Activated CD4-positive, alpha-beta T cell treated with anti-CD3 and anti-CD28 coated beads, Interleukin-2, Interleukin-6, amounts not matched to agents 100 ng/mL and 50 ng/mL, durations not matched to agents 16 hours and 8 hours (primary cell): ENCODE measurements at regions not wholly inside any gene's neighbourhood (a gene's known extent, or its start where the extent isn't known, plus 50 kb on each side); places are given as distances from the start of the nearest gene placed in this dataset.
"Not testable (repeated sequence)": the region's sequence is repeated elsewhere in the genome, so short reads cannot be mapped to it uniquely, and the experiment has no call there.

Experiments used
- DNase-seq: peaks from one replicate; pipeline ENCODE4 v3.0.0-alpha.2; 2020

DNA sequence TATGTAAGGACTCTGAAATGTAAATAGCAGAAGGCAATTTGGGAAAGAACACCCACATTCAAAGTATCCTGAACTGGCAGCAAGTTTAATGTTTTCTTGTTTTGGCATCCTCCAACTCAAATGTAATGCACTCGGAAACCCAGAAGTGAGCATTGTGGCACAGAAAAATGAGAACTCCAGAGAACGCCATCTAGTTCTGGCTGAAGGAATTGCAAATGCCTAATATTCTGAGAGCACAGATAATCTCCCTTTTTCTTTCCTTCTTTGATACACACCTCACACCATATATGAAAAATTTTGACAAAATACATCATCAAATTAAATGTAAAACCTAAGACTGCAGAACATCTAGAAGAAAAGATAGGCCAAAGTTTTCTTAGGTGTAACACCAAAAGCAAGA lies 52.1 kb downstream of the PWWP3B start:
- DNase-seq, result no peak

DNA sequence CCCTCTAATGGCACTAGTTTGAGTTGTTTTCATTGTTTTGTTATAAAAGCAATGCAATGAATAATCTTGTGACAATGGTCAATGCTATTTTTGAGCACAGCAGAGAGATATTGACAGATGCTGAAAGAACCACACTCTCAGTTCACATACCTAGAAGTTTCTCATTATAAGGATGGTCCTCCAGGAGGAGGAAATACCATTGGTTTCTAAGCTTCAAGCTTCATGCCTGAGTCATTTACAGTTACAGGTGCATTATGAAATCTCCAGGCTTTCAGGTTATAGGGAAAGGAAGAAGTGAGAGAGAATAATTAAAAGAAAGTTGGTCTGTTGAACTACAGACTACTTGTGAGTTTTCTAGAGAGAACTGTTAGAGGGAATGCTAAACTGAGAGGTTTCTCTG lies 75.3 kb downstream of the PWWP3B start:
- no peak for DNase-seq

DNA sequence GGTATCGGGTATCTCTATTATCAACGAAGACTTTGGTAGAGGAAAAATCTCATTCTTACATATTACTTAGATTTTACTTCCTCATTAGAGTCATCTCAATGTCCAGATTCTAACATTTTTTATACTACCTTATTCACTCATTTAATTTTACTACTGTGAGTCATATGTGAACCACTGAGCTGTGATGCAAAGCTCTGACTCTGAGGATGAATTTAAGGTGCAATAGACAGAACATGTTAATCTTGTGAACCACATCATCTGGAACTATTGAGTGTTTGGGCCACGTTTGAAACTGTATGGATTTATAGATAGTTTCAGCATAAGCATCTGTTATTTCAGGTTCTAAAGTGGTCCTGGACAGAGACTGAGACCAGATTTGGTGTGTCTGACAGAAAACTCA lies 78.4 kb downstream of the PWWP3B start:
- DNase-seq, result no peak

DNA sequence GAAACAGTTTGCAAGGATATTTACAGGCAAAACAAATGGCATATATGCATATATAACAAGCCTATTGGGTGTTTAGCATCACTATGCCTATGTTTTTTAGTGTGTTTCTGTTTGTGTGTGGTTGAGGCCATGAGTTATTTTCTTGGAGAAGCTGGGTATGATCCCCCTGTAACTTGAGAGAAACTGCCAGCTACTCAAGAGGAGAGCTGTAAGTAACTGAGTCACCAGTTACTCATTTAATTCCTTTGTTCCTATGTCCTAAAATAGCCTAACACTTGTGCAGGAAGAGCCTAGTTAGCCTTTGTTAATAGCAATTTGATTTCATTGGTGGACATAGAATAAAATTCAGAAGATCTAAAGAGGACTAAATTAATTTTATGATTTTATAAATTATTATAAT lies 79.1 kb downstream of the PWWP3B start:
- no peak for DNase-seq

DNA sequence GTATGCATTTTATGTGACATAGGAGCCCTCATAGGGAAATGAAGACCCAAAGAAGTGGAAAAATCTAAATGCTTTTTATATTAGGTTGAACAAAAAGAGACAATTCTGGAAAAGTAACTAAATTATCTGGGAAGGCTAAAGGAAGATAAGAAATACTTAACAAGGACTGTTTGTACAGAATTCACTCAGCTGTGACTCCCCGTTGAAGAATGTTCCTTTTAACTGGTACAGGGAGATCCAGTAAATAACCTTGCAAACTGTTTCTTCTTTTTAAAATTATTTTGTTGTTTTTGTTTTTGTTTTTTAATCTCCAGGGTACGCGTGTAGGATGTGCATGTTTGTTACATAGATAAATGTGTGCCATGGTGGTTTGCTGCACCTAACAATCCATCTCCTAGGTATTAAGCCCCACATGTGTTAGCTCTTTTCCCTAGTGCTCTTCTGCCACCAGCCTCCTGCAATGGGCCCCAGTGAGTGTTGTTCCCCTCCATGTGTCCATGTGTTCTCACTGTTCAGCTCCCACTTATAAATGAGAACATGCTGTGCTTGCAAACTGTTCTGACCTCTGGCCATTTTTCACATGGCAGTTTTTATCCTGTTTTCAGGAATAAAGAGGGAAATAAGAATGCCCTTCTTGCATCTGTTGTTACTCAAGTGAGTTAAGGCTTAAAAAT lies 81.7 kb downstream of the PWWP3B start:
- DNase-seq, result no peak

DNA sequence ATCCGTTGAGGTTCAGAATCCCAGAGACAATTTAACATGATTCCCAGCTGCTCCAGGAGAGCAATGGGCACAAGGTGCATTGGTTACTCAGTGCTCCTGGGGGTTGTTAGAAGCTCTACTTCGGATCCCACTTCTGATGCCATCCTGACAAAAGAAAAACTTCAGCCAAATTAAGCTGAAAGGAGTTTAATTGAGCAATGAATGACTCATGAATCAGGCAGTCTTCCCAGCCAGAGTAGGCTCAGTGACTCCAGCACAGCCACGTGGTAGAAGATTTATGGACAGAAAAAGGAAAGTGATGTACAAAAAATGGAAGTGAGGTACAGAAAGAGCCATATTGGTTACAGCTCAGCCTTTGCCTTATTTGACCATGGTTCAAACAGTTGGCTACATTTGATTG lies 95.7 kb downstream of the PWWP3B start:
- no peak for DNase-seq

DNA sequence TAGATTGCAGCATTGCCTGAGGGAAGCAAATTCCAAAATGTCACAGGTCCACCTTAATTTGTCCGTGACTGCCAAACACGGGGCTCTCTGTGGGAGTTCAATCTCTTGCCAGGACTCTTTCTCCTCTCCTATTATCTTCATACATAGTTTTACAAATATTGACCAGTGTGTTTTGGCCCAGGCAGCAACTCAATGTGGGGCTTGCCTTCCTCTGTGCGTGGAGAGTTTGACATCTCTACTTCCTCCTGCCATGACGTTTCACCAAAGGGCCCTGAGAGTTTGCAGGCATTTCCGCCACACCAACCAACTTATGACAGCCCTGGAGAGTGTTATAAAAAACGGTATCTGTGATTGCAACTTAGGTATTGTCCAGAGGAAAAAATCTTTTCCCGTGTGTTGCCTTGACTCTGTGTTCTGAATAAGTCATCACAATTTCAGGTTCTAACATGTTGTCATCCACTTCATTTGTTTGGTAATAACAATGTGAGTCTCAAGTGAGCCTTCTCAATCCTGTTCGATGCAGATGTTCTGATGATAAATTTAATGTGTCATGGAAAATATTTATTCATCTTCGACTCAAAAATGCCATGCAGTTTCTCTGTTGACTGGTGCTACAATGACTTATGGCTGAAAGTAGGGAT lies 106.0 kb downstream of the PWWP3B start:
- not testable (repeated sequence) for DNase-seq

DNA sequence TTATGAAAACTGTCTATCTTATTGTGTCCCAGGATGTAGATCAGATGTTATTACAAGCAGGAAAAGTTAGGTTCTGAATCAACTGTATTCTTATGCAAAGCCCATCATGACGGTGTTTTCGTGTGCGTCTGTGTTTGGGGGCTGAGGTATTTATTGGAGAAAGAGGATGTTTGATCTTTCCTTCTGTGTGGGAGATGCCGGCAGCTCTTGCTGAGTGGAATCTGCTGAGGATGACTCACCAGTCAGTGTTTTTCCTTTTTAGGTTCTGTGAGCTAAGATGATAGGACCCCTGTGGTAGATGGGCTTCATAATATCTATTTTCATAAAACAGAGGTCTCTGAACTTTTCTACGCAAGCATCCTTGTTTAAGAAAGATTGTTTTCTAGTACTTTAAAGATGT lies 107.1 kb downstream of the PWWP3B start:
- not testable (repeated sequence) for DNase-seq

DNA sequence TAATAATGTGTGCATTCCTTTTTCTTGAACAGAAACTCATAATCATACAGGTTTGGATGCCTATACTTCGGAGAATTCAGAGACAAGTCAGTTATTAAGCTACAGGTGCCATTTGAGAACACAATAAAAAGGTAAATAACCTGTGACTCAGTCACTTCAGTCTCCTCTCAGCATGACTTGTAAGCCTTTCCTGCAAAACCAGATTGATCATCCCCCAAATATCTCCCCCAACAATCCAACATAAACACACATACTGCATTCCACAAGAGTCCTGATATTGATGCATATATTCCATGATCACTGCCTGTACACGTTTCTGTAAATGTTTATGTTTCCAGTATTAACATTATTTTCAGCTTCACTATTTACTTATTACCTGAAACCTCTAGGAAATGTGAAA lies 110.8 kb downstream of the PWWP3B start:
- no peak for DNase-seq

DNA sequence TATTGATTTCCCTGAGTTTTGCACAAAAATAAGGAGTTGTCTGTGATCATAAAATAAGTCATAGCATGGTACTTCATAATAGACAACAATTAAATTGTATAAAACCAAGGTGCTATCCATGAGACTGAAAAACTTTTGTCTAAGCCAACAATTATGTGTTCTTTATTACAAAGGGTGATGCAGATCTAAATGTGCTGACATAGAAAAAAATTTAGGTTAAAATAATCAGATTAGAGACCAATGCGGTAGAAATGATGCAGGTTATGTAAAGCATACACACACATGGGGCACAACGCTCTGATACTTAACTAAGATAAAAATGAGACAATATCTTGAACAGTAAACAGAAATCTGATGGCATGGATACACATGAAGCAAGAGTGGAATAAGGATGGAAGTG lies 113.3 kb downstream of the PWWP3B start:
- no peak for DNase-seq

DNA sequence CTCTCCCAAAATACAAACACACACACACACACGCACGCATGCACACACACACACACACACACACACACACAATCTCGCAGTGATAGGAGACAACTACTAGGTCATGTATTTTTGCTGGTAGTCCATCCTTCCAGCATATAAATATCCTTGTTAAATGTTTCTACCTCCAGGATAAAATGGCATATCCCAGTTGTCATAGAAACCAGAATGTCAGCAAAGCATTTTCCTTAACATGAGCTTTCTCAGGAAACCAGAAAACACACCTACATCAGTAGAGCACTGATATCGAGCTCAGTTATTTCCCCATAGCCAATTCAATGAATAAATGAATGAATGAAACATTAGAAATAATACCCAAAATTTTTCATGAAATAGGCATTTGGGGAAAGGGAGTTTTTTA lies 115.7 kb downstream of the PWWP3B start:
- DNase-seq, result no peak

DNA sequence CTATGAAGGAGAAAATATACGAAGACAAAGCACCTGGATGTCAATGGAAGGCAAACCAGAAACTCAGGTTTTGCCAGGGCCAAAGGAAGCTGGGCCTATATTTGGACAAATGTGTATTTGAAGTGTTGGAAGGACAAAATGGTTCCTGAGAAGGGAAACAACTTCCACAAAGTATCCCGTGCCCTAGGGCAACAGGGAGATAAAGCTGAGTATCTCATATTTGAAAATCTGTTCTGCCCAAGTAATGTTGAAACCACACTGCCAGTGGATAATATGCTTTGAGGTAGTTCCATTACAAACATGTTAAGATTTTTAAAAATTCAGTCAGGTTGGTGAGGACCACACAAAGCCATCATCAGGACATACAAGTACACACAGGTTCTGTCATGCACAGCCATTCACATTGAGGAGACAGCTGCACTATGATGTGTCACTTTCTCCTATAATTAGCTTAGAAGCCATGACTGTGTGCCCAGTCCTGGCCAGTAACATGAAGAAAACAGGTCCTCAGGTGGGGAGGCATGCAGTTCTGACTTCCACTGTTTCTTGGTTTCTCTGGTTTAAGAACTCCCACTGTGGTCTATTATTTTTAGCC lies 116.4 kb downstream of the PWWP3B start:
- DNase-seq, result no peak

DNA sequence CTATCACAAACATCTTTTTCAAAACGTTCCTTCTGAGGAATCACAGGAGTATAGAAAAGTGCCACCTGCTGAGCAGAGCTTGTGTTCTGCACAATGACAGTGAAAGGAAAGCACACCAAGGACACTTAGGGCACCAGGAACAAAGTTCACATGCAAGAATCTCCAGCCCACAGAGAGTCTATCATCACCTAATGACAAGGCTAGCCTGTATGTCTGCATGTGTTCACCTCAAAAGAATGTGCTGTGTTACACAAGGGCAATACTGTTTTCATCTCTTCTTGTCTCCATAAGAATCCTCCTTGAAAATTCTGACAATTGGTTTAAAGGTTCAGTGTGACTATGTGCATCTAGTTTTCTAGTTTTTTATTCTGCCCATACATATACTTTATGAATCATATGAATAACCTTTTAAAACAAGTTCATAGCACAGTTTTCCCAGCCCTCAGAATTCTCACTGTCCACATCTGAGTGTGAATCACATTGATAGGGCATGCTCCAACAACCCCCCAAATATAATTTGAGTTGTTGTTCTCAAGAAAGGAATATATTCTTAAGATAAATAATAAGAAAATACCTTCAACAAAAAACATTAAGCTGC lies 118.0 kb downstream of the PWWP3B start:
- no peak for DNase-seq

DNA sequence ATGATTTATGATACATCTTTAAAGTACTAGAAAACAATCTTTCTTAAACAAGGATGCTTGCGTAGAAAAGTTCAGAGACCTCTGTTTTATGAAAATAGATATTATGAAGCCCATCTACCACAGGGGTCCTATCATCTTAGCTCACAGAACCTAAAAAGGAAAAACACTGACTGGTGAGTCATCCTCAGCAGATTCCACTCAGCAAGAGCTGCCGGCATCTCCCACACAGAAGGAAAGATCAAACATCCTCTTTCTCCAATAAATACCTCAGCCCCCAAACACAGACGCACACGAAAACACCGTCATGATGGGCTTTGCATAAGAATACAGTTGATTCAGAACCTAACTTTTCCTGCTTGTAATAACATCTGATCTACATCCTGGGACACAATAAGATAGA lies 122.7 kb downstream of the PWWP3B start:
- DNase-seq, result not testable (repeated sequence)

DNA sequence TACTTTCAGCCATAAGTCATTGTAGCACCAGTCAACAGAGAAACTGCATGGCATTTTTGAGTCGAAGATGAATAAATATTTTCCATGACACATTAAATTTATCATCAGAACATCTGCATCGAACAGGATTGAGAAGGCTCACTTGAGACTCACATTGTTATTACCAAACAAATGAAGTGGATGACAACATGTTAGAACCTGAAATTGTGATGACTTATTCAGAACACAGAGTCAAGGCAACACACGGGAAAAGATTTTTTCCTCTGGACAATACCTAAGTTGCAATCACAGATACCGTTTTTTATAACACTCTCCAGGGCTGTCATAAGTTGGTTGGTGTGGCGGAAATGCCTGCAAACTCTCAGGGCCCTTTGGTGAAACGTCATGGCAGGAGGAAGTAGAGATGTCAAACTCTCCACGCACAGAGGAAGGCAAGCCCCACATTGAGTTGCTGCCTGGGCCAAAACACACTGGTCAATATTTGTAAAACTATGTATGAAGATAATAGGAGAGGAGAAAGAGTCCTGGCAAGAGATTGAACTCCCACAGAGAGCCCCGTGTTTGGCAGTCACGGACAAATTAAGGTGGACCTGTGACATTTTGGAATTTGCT lies 123.8 kb downstream of the PWWP3B start:
- DNase-seq, result not testable (repeated sequence)

DNA sequence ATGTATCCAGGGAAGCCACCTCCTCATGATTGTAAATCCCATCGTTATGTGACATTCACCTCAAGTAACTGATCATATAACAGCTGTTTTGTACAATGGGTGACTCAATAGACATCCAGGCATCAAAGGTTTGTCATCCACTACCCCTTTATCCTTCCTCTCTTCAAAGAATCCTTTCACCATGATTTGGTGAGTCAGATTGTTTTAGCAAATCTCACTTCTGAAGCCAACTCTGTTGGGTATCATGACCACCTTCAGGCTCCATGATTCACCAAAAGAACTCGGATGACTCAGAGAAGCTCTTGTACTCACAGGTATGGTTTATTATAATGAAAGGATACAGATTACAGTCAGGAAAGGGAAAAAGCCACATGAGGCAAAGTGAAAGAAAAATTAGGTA lies 132.1 kb downstream of the PWWP3B start:
- peak; percentile 6 for DNase-seq

DNA sequence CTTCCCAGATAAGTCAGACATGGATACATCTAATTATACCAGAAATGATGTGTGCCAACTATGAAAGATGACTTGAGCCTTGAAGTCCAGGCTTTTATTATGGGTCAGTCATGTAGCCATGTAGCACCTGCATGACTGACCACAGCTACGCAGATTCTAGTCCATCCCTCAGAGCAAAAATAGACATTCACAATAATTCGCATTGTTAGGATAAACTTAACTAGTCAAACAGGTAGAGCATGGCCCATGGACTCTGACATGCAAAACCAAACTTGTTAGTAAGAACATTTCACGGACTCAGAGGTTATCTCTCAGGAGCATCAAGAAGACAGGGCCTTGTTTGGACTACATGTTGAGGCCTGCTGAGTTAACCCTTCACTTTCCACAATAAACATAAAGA lies 132.6 kb downstream of the PWWP3B start:
- no peak for DNase-seq

DNA sequence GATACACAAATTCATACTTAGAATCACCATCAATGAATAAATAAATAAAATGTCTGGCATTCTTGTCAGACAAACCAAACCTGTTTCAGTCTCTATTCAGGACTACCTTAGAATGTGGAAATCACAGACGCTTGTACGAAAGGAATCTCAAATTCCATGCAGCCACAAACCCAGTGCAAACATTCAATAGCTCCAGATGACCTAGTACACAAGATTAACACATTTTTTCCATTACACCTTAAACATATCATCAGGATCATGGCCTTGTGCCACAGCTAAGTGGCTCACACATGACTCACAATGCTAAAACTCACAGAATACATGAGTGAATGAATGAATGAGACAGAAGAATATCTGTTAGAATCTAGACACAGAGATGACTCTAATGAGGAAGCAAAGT lies 134.2 kb downstream of the PWWP3B start:
- DNase-seq, result no peak

DNA sequence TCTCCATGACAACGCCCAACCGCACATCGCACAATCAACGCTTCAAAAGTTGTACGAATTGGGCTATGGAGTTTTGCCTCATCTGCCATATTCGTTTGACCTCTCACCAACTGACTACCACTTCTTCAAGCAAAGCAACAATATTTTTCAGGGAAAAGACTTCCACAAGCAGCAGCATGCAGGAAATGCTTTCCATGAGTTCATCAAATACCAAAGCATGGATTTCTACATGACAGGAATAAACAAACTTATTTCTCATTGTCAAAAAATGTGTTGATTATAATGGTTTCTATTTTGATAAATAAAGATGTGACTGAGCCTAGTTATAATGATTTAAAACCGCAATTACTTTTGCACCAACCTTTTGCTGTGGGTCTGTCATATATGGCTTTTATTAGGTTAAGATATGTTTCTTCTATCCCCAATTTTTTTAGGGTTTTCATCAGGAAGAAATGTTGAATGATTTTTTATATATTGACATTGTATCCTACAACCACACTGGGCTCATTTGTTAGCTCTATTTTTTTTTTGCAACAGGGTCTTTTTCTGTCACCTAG lies 138.4 kb downstream of the PWWP3B start:
- no peak for DNase-seq

DNA sequence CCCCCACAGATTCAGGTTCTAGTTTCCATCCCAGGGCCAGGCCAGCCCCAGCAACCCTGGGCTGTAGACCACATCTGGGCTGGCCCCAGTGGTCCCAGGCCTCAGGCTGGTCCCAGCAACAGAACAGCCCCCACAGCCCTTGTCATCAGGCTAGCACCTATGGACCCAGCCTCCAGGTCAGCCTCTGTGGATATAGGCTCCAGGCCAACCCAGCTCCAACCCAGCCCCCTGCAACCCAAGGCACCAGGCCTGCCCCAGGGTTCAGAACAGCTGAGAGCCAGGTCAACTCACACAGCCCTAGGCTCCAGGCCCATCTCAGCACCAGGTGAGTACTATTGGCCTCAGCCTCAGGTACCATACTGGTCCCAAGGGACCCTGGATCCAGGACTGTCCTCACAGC lies 155.3 kb downstream of the PWWP3B start:
- DNase-seq, result no peak

DNA sequence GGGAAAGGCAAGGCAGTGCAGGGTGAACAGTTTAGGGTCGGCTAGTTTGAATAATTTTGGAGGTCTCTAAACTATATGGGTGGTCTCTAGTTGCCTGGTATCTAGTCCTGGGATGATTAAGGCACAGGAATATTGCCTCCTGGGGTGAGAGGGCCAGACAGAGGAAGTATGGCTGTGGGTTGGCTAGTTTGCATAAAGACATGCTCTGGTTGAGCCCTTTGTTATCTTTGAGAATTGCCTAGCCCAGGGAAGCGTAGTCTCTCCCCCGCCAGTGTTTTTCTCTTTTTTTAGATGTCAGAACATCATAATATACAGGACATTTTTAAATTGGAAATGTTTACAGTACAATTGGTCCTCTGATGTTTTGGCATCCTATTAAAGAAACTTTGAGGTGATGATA lies 163.5 kb downstream of the PWWP3B start:
- no peak for DNase-seq

DNA sequence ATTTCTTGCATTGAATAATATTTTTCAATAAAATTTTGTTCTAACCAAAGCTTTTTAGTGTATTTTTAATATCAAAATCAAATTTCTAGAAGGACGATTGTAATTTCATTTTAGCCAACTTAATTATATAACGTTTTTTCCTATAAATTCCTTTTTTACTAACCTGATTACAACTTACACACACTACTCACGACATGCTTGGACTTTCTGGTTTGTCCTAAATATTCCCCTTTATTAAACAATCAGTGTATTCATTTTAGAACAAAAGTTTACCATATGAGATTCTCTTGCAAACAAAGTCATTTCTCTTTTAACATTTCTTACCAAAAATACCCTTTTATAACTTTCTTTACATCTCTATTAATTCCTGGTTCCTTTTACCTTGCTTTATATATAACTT lies 173.7 kb downstream of the PWWP3B start:
- no peak for DNase-seq

DNA sequence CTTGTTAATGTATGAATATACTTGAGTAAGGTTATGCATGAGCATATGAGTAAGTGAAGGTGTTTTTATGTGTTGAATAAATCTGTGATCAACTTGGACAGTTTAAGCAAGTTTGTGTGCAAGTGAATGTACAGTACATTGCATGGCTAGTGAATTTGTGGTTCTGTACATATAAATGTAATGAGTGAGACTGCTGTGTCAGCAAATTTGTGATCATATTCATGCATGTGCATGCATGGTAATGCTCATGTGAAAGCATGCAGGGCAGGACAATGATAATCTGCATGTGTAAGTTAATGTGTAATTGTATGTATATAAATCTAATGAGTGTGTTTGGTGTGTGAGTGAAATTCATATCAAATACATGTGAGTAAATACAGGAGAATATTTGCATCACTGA lies 188.5 kb downstream of the PWWP3B start:
- DNase-seq, result no peak

DNA sequence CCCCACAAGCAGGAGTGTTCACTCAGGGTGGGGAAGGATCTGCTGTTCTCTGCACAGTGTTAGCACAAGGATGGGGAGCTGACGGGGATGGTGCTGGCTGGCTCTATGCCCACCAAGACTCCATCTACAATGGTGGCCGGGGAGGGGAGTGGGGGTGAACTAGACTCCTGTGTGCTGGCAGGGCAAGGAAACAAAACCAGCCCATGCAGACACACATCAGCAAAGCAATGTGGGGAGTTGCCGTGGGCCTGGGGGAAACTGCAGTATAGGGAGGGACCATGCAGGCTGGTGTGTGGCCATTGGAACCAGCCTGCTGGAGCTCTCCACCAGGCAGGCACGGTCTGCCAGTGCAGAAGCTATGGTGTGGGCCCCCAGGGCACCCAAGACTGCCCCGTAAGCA lies 195.1 kb downstream of the PWWP3B start:
- no peak for DNase-seq
